Right lobe of liver (tissue), 6 donors: ENCODE measurements at regions not wholly inside any gene's neighbourhood (a gene's known extent, or its start where the extent isn't known, plus 50 kb on each side); places are given as distances from the start of the nearest gene placed in this dataset.
A peak's percentile ranks its signal among the peaks of the same experiment; 100 is the strongest.

Experiments used
- ATAC-seq, 4 donors: fragments of 200-7000 bp; cut with Tn5 transposase; one replicate each; pipeline ENCODE4 v1.9.1; 2020; ENCODE audit warnings: mild to moderate bottlenecking in 4 of 4, moderate library complexity in 4 of 4
- DNase-seq, 3 donors: peaks; one replicate each; pipeline ENCODE4 v3.0.0-alpha.2; 2020
- H3K27ac ChIP-seq, 3 donors: fragments of 200-600 bp; one replicate each; pipeline ENCODE4 v1.8.0; 2022
- H3K27me3 ChIP-seq, 2 donors: fragments of 200-600 bp; one replicate each; pipeline ENCODE4 v1.8.0; 2022
- H3K36me3 ChIP-seq, 4 donors: fragments of 200-600 bp; sonication (generic) in 1 of 4; one replicate each; pipeline versions ENCODE4 v1.5.1 to v1.8.0; 2017 to 2022; ENCODE audit warnings: control low read depth in 1 of 4
- H3K4me1 ChIP-seq, 4 donors: fragments of 200-600 bp; sonication (generic) in 1 of 4; one replicate each; pipeline versions ENCODE4 v1.5.1 to v1.8.0; 2017 to 2022; ENCODE audit warnings: control low read depth in 1 of 4
- H3K4me3 ChIP-seq, 3 donors: fragments of 200-600 bp; one replicate each; pipeline ENCODE4 v1.8.0; 2022
- H3K9me3 ChIP-seq, 4 donors: fragments of 200-600 bp; sonication (generic) in 1 of 4; one replicate each; pipeline versions ENCODE4 v1.5.1 to v1.8.0; 2017 to 2022; ENCODE audit warnings: control low read depth in 1 of 4
- POLR2A ChIP-seq: fragments of 450-650 bp; IDR thresholded peaks from one replicate; pipeline ENCODE4 v1.6.1; 2017; ENCODE audit warnings: antibody characterized with exemption, mild to moderate bottlenecking
- WGBS: methylation state at CpG from one replicate; pipeline ENCODE4 v1.1.6; 2018; ENCODE audit warnings: low coverage, low lambda C conversion rate; ENCODE audit not compliant: insufficient coverage; ENCODE audit errors: missing lambda C conversion rate; 5-methylcytosine and 5-hydroxymethylcytosine counted together
- intact Hi-C, 2 donors: fragments of 100-400 bp; cut with DNase I; formaldehyde crosslinking; loops; one replicate each; pipeline versions ENCODE4 v1.11.2 to v1.14.1; 2022
- TF ChIP-seq, protein P1 (sequence below), 4 donors: fragments of 200-600 bp in 3 of 4; fragments of 450-650 bp in 1 of 4; IDR thresholded peaks; one replicate each; pipeline versions ENCODE4 v1.5.1 to v1.8.0; 2016 to 2022; ENCODE audit warnings: antibody characterized with exemption in 4 of 4, mild to moderate bottlenecking in 2 of 4
- donor health status: DM: no; HTN: yes; CAD: no.
- donor health status: DM: no; HTN: no; CAD: no.
- donor health status: DM: no; HTN: no; CAD: no.
- donor health status: DM: no; HTN: yes; CAD: no.
- donor health status: DM: no; HTN: yes; CAD: no.

GRCh38 chr2:192328297-192328696 lies 133.6 kb upstream of the TMEFF2 start:
- no peak for DNase-seq
- intact Hi-C loops: no loop called here

DNA sequence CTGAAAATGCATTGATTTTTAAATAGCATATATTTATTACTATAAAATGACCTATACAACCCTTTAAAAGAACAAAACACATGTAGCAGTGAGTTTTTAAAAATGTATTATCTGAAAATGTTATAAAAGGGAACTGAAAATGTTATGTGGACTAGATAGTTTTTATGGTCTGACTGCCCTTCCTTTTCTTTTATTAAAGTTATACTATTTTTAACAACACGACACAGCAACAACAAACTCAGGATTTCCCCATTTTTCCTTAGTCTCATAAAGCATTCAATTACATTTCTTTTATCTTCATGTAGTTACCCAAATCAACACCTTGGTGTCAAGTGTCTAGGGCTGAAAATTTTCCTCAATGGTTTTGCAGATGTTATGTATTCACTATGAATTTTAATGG lies 132.8 kb upstream of the TMEFF2 start:
- DNase-seq (no peak), ATAC-seq (no peak)
- intact Hi-C loops: no loop called here
- Histone ChIP-seq H3K9me3 (no peaks in the 10 kb centered on the region), H3K27ac (no peak overlapping the region), H3K27me3 (no peaks in the 10 kb centered on the region), H3K4me3 (no peak overlapping the region), H3K4me1 (no peaks in the 10 kb centered on the region), H3K36me3 (no peaks in the 10 kb centered on the region)
- 33% methylated on average over 1 of the region's 1 CpG for WGBS
- no peak for TF ChIP-seq POLR2A
- TF ChIP-seq, protein P1, sequence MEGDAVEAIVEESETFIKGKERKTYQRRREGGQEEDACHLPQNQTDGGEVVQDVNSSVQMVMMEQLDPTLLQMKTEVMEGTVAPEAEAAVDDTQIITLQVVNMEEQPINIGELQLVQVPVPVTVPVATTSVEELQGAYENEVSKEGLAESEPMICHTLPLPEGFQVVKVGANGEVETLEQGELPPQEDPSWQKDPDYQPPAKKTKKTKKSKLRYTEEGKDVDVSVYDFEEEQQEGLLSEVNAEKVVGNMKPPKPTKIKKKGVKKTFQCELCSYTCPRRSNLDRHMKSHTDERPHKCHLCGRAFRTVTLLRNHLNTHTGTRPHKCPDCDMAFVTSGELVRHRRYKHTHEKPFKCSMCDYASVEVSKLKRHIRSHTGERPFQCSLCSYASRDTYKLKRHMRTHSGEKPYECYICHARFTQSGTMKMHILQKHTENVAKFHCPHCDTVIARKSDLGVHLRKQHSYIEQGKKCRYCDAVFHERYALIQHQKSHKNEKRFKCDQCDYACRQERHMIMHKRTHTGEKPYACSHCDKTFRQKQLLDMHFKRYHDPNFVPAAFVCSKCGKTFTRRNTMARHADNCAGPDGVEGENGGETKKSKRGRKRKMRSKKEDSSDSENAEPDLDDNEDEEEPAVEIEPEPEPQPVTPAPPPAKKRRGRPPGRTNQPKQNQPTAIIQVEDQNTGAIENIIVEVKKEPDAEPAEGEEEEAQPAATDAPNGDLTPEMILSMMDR (IDR thresholded peaks at IDR 0.05): no peak

More at GRCh38 chr2:192328297-192328696, 133.6 kb upstream of the TMEFF2 start:
- WGBS: 71% methylated on average over 3 of the region's 3 CpGs
- ATAC-seq: no peak
- Histone ChIP-seq H3K4me1 (no peaks in the 10 kb centered on the region), H3K27me3 (no peaks in the 10 kb centered on the region), H3K36me3 (no peaks in the 10 kb centered on the region), H3K9me3 (no peaks in the 10 kb centered on the region), H3K27ac (no peak overlapping the region), H3K4me3 (no peak overlapping the region)
- TF ChIP-seq, protein P1 (IDR thresholded peaks at IDR 0.05): no peak
- TF ChIP-seq POLR2A: no peak

GRCh38 chr2:192315543-192315942 lies 120.8 kb upstream of the TMEFF2 start:
- ATAC-seq: no peak
- H3K9me3 ChIP-seq: no peaks in the 10 kb centered on the region
- H3K27me3 ChIP-seq: no peaks in the 10 kb centered on the region
- H3K36me3 ChIP-seq: no peaks in the 10 kb centered on the region
- TF ChIP-seq, protein P1 (IDR thresholded peaks at IDR 0.05): no peak
- TF ChIP-seq POLR2A: no peak
- no peaks in the 10 kb centered on the region for H3K4me1 ChIP-seq
- no CpG with 5 or more reads among the region's 3 CpGs for WGBS
- no peak overlapping the region for H3K4me3 ChIP-seq
- no peak overlapping the region for H3K27ac ChIP-seq
- no peak for DNase-seq
- intact Hi-C loops: no loop called here

DNA sequence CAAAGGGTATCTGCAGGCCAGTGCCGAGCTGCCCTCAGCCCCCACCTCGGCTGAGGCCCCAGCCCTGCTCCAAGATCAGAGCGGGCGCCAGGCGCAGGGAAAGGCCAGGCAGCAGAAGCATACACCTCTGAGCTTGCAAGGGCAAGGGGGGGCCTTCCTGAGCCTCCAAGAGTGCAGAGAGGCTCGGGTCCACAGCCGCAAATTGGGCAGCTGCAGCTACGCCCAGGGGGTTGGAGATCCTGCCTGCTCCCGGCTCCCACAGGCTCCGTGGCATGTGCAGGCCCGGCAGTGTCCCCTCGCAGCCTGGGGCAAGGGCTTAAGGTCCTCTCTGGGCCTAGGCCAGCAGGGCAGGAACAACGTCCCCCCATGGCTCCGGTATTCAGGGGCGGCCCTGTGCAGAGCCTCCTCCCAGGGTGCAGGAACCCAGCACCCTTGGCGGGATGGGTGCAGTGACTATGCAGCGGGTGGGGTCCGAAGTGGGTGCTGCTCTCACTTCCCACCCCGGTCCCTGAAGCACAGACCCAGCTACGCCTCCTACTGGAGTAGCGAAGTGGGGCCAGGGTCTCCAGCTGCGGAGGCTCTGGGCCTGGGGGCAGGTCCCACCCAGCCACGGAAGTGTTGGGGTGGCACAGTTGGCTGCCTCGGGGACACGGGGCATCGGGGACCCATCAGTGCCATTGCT lies 120.2 kb upstream of the TMEFF2 start:
- H3K4me1 ChIP-seq: no peaks in the 10 kb centered on the region
- intact Hi-C loops: no loop called here
- no peaks in the 10 kb centered on the region for H3K9me3 ChIP-seq
- DNase-seq (no peak), ATAC-seq (peak in 1 of 4 donors; percentile 28)
- no CpG with 5 or more reads among the region's 26 CpGs for WGBS
- no peak overlapping the region for H3K4me3 ChIP-seq
- no peak for TF ChIP-seq POLR2A
- TF ChIP-seq, protein P1 (IDR thresholded peaks at IDR 0.05): no peak
- H3K27me3 ChIP-seq: no peaks in the 10 kb centered on the region
- H3K27ac ChIP-seq: no peak overlapping the region
- no peaks in the 10 kb centered on the region for H3K36me3 ChIP-seq

- Histone ChIP-seq H3K36me3 (no peaks in the 10 kb centered on the region), H3K27ac (no peak overlapping the region), H3K4me3 (no peak overlapping the region), H3K4me1 (no peaks in the 10 kb centered on the region), H3K27me3 (no peaks in the 10 kb centered on the region), H3K9me3 (no peaks in the 10 kb centered on the region)
- intact Hi-C loops: no loop called here
- WGBS: no CpG with 5 or more reads among the region's 8 CpGs
- ATAC-seq: peak in 1 of 4 donors; percentile 18
- DNase-seq: no peak
- TF ChIP-seq POLR2A: no peak
- TF ChIP-seq, protein P1 (IDR thresholded peaks at IDR 0.05): no peak
These were observed 119.0 kb upstream of the TMEFF2 start for GRCh38 chr2:192313773-192314172.
